ENCODE measurements at regions not wholly inside any gene's neighbourhood (a gene's known extent, or its start where the extent isn't known, plus 50 kb on each side); places are given as distances from the start of the nearest gene placed in this dataset.
A peak's percentile ranks its signal among the peaks of the same experiment; 100 is the strongest.
"Not testable (repeated sequence)": the region's sequence is repeated elsewhere in the genome, so short reads cannot be mapped to it uniquely, and the experiment has no call there.

- DNase-seq (ENCODE audit: insufficient read length, low spot score): no peak
- no peak for TF ChIP-seq CTCF (IDR thresholded peaks at IDR 0.05; ENCODE audit: insufficient read depth, missing control alignments)
- FAIRE-seq: no peak
Observed at GRCh38 chrX:10698318-10698640, 77.9 kb upstream of the MID1 start.

GRCh38 chrX:10702031-10702430 lies 81.6 kb upstream of the MID1 start:
- no peak for TF ChIP-seq CTCF (IDR thresholded peaks at IDR 0.05; ENCODE audit: insufficient read depth, missing control alignments)
- no peak for FAIRE-seq
- DNase-seq (ENCODE audit: insufficient read length, low spot score): no peak

DNA sequence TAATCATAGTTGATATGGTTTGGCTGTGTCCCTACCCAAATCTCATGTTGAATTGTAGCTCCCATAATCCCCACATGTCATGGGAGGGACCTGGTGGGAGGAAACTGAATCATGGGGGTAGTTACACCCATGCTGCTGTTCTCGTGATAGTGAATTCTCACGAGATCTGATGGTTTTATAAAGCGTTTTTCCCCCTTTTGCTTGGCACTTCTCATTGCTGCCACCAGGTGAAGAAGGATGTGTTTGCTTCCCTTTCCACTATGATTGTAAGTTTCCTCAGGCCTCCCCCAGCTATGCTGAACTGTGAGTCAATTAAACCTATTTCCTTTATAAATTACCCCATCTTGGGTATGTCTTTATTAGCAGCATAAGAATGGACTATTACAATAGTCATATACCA lies 86.0 kb upstream of the MID1 start:
- not testable (repeated sequence) for DNase-seq (ENCODE audit: insufficient read length, low spot score); FAIRE-seq

- no peak for TF ChIP-seq CTCF (IDR thresholded peaks at IDR 0.05; ENCODE audit: insufficient read depth, missing control alignments)
- DNase-seq (ENCODE audit: insufficient read length, low spot score) (no peak), FAIRE-seq (no peak)
Observed at GRCh38 chrX:10707773-10708172, 87.4 kb upstream of the MID1 start.

- no peak for TF ChIP-seq CTCF (IDR thresholded peaks at IDR 0.05; ENCODE audit: insufficient read depth, missing control alignments)
- DNase-seq (ENCODE audit: insufficient read length, low spot score): no peak
- FAIRE-seq: no peak
Observed at GRCh38 chrX:10709276-10709675, 88.9 kb upstream of the MID1 start.

DNA sequence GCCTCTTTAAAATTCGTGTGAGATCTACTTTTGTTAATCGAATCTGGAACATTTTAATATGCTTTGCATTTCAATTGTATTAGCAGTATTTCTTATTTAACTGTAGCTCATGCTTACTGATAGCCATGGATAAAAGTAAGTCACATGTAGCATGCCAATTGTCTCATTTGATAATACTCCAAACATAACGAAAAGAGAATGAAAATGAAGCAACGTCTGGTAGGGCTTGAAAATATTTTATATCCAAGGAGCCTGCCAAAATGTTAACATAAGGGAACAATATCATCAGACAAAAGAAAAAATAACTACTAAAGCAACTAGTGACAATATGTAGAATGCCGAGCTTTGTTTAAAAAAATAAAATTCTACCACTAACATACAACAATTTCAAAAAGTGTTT lies 94.1 kb upstream of the MID1 start:
- DNase-seq (ENCODE audit: insufficient read length, low spot score): no peak
- no peak for FAIRE-seq
- TF ChIP-seq CTCF (IDR thresholded peaks at IDR 0.05; ENCODE audit: insufficient read depth, missing control alignments): no peak

- DNase-seq (ENCODE audit: insufficient read length, low spot score): peak; percentile 17
- peak; percentile 58 for FAIRE-seq
Observed at GRCh38 chrX:10722851-10723250, 102.5 kb upstream of the MID1 start.

More at GRCh38 chrX:10722851-10723250, 102.5 kb upstream of the MID1 start:
- peak; percentile 49 for TF ChIP-seq CTCF (IDR thresholded peaks at IDR 0.05; ENCODE audit: insufficient read depth, missing control alignments)
